GM23338 (cell line): ENCODE measurements at regions not wholly inside any gene's neighbourhood (a gene's known extent, or its start where the extent isn't known, plus 50 kb on each side); places are given as distances from the start of the nearest gene placed in this dataset.

Experiments used
- EZH2 ChIP-seq: fragments of 200-600 bp; sonication (generic); IDR thresholded peaks from one replicate; pipeline ENCODE4 v1.8.0; 2017; ENCODE audit warnings: antibody characterized with exemption, mild to moderate bottlenecking, low read depth; ENCODE audit not compliant: unreplicated experiment
- EZH2phosphoT487 ChIP-seq: fragments of 200-600 bp; sonication (generic); IDR thresholded peaks from one replicate; pipeline ENCODE4 v1.8.1; 2018; ENCODE audit warnings: antibody characterized with exemption; ENCODE audit not compliant: unreplicated experiment
- JUNB ChIP-seq: IDR thresholded peaks from one replicate; pipeline ENCODE4 v1.6.1; 2016; ENCODE audit warnings: antibody characterized with exemption; ENCODE audit not compliant: unreplicated experiment
- NANOG ChIP-seq: IDR thresholded peaks from 2 replicates; pipeline ENCODE4 v1.6.1; 2016; ENCODE audit warnings: antibody characterized with exemption, borderline replicate concordance
- POLR2AphosphoS5 ChIP-seq: IDR thresholded peaks from 2 replicates; pipeline ENCODE4 v1.6.1; 2016; ENCODE audit warnings: antibody characterized with exemption, low read depth
- TF ChIP-seq, protein P1 (sequence below), 2 experiments: fragments of 200-600 bp in 1 of 2; sonication (generic) in 1 of 2; conservative IDR thresholded peaks; 2 replicates each; pipeline versions ENCODE4 v1.5.1 to v1.6.1; 2016 to 2017; ENCODE audit warnings: antibody characterized with exemption in 2 of 2, low read depth in 2 of 2, mild to moderate bottlenecking in 2 of 2, moderate library complexity in 1 of 2
- TF ChIP-seq, protein P2 (sequence below): IDR thresholded peaks from one replicate; pipeline ENCODE4 v1.6.1; 2018; ENCODE audit warnings: antibody characterized with exemption; ENCODE audit not compliant: unreplicated experiment

DNA sequence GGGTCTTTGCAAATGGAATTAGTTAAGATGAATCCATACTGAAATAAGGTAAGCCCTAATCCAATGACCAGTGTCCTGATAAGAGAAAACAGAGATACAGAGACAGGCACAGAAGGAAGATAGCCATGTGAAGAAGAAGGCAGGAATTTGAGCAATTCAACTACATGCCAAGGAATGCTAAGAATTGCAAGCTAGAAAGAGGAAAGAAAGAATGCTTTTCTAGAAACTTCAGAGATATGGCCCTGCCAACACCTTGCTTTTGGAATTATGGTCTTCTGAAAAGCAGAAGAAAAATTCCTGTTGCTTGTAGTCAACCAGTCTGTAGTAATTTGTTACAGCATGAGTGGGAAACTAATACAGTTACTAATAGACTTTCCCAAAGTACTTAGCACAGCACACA is 111.3 kb downstream of the SLC17A6 start:
- TF ChIP-seq, protein P1, sequence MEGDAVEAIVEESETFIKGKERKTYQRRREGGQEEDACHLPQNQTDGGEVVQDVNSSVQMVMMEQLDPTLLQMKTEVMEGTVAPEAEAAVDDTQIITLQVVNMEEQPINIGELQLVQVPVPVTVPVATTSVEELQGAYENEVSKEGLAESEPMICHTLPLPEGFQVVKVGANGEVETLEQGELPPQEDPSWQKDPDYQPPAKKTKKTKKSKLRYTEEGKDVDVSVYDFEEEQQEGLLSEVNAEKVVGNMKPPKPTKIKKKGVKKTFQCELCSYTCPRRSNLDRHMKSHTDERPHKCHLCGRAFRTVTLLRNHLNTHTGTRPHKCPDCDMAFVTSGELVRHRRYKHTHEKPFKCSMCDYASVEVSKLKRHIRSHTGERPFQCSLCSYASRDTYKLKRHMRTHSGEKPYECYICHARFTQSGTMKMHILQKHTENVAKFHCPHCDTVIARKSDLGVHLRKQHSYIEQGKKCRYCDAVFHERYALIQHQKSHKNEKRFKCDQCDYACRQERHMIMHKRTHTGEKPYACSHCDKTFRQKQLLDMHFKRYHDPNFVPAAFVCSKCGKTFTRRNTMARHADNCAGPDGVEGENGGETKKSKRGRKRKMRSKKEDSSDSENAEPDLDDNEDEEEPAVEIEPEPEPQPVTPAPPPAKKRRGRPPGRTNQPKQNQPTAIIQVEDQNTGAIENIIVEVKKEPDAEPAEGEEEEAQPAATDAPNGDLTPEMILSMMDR (conservative IDR thresholded peaks at IDR 0.05; ENCODE audit: low read depth in 2 of 2) = no peak
- TF ChIP-seq JUNB (no peak), EZH2 (no peak), NANOG (no peak), EZH2phosphoT487 (no peak), POLR2AphosphoS5 (no peak)
- TF ChIP-seq, protein P2, sequence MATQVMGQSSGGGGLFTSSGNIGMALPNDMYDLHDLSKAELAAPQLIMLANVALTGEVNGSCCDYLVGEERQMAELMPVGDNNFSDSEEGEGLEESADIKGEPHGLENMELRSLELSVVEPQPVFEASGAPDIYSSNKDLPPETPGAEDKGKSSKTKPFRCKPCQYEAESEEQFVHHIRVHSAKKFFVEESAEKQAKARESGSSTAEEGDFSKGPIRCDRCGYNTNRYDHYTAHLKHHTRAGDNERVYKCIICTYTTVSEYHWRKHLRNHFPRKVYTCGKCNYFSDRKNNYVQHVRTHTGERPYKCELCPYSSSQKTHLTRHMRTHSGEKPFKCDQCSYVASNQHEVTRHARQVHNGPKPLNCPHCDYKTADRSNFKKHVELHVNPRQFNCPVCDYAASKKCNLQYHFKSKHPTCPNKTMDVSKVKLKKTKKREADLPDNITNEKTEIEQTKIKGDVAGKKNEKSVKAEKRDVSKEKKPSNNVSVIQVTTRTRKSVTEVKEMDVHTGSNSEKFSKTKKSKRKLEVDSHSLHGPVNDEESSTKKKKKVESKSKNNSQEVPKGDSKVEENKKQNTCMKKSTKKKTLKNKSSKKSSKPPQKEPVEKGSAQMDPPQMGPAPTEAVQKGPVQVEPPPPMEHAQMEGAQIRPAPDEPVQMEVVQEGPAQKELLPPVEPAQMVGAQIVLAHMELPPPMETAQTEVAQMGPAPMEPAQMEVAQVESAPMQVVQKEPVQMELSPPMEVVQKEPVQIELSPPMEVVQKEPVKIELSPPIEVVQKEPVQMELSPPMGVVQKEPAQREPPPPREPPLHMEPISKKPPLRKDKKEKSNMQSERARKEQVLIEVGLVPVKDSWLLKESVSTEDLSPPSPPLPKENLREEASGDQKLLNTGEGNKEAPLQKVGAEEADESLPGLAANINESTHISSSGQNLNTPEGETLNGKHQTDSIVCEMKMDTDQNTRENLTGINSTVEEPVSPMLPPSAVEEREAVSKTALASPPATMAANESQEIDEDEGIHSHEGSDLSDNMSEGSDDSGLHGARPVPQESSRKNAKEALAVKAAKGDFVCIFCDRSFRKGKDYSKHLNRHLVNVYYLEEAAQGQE = no peak
